A172 (cell line): ENCODE measurements at regions not wholly inside any gene's neighbourhood (a gene's known extent, or its start where the extent isn't known, plus 50 kb on each side); places are given as distances from the start of the nearest gene placed in this dataset.

ENCODE experiments used
- DNase-seq: peaks from one replicate; pipeline ENCODE4 v3.0.0-alpha.2; 2015; ENCODE audit warnings: low spot score

DNA sequence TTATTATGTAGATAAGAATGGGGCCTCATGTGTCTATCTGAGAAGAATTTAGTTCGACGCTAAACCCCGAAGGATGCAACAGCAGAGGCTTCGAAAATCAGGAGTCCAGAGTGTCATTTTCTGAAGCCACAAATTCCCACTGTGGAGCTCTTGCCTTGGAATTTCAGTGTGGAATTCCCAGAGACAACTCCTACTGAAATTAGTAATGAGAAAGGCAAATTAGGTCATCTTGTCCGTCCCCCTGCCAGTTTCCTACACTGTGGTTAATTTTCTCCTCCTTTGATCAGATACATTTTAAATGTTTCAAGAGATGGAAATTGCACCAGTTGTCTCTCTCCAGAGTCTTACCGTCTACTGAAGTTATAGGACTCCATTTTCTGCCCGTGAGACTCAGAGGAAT, 633.6 kb downstream of the BNC2 start:
- DNase-seq: no peak

DNA sequence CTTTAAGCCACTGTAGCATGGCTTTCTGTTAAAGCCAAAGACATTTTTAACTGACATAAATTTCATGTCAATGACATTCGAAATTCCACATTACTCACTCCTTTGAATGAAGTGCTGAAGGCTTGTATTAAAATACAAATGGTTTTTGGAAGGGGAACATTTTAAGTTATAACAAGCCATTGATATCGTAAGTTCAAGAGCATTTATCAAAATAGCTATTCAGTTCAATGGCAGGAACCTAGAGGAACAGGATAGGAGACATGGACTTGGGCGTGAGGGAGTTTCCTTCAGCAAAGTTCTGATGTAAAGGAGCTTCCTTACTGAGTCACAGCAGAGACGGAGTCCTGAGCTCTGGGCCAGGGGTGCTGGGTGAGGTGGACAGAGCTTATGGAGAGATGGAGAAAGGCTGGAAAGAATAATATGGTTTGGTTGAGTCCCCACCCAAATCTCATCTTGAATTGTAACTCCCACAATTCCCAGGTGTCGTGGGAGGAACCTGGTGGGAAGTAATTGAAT, 631.8 kb downstream of the BNC2 start:
- DNase-seq: no peak

DNA sequence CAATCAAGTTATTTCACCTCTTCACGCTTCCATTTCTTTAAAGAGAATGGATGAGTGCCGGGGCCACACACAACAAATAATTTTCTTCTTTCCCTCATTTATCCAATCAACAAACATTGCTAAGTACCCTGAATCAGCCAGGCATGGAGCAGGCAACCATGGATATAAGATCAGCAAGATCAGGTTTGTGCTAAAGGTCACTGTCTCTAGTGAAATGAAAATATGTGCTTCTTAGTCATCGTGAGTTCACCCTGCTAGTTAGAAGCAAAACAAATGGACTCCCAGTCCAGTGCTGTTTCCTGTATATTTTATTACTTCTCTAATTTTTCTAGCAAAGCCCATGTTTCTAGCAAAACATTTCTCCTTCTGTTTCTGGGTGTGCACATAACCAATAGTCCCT, 629.2 kb downstream of the BNC2 start:
- peak; percentile 25 for DNase-seq

DNA sequence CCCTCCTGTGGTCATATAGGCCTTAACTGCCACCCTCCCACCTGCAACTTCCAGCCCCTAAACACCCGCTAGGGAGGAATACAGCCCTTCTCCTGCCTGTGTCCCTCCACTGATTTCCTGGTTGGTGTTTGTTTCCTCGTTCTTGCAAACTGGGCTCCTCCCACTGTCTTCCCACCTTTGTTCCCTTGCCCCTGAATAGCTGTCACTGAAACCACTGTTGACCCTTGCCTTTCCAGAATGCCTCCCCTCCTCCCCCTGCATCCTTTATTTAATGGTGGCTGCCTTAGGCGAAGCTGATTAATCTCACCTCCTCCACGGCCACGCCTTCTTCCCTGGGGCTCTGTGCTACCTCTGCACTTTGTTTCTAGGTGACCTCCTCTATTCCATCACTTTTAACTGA, 626.7 kb downstream of the BNC2 start:
- no peak for DNase-seq

DNA sequence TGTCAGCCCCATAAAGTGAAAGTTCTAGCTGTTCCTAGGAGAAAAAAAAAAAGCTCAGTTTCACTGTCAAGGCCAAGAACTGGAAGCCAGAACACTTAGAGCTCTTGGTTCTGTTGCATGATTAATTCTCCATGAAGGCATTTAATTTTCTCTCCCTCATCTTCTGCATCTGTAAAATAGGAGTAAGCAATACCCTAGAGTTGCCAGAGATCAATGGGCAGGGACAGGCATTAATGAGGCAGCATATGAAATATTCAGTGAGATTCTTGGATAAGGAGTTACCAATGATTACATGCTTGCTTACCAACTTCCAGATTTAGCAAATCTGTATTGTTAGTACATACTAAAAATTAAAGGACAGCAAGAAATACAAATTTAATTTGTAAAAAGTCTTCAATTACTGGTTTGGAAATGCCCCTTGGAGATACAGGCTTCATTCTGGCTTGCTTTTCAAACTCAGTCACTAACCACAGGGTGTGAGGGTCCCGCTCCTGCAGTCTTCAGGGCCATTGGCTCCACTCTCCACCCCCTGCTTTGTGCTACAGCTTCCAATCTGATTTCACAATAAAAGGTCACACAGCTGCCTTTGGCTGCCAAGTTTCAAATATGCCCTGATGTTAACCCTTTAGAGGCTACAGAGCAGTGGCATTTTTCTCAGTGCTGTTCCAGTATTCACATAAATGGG, 624.6 kb downstream of the BNC2 start:
- no peak for DNase-seq

DNA sequence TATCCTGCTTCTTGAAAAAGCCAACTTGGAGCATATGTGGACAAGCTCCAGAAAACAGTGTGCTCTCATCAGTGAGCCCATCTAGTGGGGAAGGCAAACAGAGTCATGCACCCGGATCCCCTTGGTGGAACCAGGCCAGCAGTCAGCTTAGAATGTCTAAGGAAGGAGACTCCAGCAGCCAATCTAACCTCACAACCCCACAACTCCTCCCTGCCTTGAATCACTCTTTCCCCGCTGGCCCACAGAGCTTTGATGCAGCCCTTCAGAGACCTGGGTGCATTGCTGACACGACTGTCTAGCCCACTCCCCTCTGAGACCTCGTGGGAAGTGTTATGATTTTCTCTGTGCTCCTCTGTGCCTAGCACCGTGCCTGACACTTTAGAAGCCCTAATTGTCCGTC, 623.7 kb downstream of the BNC2 start:
- DNase-seq: no peak

DNA sequence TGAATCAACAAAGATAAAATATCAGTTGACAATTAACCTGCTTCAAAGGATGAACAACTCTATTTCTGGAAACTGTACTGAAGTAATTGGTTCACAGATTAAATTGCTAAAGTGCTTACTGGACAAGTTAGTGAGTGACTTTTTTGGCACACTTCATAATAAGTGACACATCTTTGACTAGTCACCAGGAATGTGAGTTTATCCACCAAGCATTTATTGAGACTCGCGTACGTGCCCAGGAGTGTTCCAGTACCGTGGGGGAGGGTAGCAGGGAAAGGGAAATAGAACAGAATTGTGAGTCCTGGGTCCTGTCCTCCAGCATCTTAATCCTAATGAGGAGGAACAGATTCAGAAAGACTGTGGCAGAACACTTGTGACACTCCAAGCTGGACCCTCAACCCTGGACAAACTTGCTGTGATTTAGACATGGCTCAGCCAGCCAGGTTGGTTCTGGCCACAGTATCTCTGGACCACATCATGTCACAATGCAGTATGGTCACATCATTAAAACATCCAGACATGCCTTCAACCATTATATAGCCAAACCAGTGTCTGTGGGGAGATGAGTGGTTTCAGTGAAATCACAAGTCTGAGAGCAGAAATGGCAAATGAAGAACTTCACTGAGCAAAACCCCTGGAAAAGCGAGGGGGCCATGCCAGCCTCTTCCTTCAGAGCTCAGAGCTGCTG, 623.1 kb downstream of the BNC2 start:
- DNase-seq: peak; percentile 70

DNA sequence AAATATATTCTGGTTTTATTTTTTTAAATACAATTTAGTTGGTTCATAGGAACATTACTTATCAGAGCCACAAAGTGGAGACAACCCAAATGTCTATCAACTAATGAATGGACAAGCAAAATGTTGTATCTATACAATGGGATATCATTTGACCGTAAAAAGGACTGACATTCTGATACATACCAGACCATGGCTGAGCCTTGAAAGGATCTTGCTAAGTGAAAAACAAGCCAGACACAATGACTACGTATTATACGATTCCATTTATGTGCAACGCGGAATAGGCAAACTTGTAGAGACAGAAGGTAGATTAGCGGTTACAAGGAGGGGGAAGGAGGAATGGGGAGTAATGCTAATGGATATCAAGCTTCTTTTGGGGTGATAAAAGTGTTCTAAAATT, 621.6 kb downstream of the BNC2 start:
- DNase-seq: no peak

DNA sequence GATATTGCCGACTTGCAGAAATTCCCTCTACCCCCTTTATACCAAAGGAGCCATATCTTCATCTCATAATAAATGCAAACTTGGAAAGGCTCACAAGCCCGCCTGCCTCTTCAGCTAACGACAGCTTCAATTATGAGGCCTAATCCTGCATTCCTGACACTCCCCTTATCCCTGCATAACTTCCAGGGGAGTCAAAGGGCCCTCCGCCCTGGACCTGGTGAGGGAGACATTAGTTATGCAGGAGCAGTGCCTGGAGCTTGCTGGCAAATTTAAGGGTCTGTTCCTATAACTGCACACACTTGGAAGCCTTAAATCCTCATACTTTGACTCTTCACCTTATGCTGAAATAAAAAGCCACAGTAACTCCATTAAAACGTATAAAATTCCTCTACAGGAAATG, 617.9 kb downstream of the BNC2 start:
- peak; percentile 17 for DNase-seq

DNA sequence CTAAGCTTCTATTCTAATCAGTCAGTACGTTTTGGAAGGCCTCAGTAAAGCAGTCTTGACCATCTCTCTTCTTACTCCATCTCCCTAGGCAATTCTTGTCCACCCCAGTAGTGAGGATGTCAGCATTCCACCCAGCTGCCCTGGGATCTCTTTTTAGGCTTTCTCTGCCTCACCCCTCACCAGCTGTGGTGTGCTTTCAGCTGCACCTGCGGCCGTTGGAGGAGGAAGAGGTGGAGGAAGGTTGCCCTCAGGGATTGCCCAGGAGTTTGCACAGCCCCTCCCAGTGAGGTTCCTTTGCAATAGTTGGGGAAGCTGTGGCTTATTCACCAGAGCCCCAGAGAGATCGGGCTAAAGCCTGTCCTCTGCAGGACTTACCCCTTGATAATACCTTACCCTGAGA, 615.8 kb downstream of the BNC2 start:
- DNase-seq: no peak

DNA sequence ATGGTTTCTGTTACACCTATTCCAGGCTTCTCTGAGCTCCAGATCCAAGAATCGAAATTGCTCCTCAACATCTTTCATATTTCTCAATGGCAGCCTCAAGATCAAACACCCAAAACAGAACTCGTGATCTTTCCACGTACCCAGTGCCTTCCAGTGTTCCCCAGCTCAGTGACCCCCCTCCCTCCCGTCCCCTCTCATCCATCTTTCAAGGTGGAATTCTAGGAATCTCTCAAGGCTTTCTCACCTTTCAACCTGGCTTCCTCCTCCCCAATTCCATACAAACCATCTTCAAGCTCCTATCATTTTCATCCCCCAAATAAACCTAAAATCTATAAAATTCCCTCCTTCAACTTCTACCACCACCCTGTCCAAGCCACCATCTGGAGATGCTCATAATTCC, 615.3 kb downstream of the BNC2 start:
- no peak for DNase-seq

DNA sequence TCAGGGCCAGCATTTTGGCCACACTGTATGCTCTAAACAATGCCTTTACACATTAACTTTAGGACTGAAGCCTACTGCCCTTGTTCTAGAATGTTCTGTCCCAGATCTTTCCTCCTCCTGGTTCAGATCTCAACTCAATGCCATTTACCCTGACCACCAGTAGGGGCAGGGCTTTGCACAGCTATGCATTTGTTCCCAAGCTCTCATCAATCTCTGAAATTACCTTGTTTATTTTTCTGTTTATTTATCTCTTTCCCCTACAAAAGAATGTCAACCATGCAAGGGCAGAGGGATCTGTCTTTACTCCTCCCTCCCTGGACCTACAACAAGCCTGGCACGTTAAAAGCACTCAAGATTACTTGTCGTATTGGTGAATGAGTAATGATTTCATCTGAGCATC, 612.9 kb downstream of the BNC2 start:
- DNase-seq: no peak

DNA sequence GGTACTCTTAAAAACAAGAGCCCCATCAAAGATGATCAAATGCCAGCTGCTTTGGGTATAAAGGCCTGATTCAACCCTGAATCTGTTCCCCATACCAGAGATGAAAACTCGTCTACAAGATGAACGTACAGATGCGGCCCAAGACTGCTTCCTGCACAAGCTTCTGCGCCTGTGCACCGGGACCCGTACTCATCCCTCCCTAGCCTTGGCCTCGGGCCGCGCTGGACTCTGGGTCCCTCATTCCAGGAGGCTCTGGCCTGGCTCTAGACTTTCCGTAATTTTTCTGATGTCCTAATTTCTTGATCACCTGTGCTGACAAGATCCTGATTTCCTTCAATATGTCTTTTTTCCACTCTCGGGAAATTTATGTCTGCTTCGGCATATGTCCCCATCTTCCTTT, 612.3 kb downstream of the BNC2 start:
- no peak for DNase-seq

DNA sequence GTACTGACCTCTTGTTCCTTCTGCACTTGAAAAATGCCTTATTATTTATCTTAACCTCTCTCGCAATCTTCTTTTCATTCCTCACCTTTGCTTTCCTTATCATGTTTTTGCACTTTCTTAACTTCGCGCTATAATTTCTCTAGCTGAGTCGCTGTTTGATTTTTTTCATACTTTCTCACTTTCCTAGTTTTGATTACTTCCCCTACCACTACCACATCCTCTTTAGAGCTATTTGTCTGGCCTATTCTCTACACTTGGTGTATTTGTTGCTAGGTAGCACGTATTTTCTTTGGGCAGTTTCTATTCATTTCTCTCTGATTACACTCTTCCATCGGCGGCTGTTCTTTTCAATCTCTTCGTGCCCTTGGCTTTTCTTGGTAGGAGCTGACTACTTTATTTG, 611.8 kb downstream of the BNC2 start:
- DNase-seq: no peak

DNA sequence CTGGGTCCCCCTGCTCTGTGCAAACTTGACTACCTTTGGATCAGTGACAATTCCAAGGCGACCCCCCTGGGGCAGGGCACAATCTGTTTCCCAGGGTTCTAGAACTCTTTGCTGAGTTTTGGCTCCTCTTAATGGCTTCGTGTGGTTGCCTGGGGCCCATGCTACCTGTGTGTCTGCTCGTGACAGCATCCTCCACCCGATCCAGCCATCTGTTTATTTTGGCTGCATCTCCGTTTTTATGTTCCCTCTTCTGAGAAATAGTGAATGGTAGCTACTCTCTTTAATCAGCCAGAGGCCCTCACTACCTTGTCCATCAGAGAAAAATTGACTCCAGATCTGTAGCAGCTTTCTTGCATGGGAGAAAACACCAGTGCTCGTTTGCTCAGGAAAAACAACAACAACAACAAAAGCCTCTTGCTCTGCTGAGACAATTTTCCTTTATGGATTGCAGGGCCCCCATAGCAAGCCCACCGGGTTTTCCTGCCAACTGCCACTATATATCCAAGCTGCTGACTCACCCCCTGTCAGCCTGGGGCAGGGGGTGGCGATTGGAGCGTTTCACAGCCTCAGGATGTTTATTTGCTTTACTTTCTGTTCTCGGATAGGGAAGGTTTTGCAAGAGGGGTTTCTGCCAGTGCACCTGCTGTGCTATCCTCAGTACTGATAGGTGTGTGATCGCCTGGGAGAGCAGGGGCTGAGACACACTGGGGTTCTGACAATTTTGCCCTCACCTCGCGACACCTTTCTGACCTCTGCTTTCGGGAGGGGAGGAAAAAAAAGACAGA, 607.8 kb downstream of the BNC2 start:
- peak; percentile 37 for DNase-seq

DNA sequence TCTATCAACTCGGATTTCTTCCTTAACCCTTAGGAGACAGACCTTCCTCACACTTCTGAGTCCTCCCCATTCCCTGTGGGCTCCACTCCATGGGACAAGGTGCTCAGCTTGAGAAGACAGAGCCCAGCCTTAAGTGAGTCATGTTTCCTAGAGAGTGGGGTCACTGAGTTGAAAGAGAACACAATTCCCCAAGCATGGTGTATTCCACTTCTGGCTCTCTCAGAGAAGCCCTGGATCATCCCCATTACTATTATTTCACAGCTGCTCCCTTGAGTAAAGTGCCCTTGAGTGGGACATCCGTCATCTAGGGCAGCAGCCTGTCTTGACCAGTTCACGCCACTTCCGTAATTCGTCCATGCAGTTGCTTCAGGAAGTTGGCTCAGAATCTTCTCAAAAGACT, 604.8 kb downstream of the BNC2 start:
- DNase-seq: no peak

DNA sequence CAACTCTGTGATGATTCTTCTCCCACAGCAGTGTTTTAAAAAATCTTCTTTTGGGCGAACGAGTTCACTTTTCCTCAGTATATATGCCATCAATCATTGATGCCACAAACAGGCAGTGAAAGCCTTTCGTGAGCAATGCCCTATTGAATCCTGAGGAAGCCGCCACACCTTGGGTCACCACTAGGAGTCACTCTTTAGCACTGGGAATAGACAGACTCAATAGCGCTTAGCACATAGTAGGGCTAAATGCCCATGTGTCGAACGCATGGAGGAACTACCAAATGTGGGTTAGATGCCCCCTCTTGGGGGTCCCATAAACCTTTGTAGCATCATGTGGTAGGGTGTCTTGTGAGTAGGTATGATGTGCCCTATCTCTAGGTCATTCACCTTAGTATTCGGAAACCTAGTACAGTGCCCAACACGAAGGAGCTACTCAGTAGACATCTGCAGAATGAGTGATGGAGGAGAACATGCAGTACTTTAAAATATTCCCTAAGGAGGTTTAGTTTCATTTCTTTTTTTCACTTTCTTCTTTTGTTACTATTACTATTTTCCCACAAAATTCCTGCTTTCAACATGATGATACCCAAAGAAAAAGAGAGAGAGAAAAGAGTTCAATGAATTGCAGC, 603.7 kb downstream of the BNC2 start:
- no peak for DNase-seq

DNA sequence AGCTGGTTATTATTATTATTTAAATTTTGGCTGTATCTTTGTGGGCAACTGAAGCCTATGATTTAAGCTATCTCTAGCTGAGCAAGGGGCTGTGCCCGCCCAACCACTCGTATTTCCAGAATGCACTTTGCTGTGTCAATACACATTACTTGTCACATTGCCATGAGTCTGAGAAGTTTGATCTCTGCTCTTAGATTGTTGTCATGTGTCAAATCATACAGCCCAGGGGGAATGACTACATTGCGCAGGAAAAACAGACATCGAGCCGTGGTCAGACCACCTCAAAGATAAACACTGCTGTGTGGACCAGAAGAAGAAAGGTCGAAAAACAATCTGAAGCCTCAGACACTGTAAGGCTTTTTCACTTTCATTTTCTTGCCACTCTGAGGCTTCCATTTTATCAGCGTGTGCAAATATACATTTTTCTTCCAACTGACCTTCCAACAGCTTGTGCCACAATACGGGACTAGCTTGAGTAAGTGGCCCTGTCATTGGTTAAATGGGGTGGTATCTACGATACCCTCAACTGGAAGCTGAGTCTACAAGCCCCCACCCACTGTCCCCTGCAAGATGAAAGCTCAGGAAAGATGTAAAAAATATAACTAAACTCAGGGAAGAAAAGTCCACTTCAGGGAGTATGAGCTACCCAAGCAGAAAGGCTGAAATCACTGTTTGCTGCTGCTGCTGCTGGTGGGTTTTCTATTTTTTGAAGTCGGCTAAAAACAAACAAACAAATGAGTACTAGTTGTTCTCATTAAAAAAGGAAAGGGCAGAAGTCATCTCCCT, 603.0 kb downstream of the BNC2 start:
- DNase-seq: no peak

DNA sequence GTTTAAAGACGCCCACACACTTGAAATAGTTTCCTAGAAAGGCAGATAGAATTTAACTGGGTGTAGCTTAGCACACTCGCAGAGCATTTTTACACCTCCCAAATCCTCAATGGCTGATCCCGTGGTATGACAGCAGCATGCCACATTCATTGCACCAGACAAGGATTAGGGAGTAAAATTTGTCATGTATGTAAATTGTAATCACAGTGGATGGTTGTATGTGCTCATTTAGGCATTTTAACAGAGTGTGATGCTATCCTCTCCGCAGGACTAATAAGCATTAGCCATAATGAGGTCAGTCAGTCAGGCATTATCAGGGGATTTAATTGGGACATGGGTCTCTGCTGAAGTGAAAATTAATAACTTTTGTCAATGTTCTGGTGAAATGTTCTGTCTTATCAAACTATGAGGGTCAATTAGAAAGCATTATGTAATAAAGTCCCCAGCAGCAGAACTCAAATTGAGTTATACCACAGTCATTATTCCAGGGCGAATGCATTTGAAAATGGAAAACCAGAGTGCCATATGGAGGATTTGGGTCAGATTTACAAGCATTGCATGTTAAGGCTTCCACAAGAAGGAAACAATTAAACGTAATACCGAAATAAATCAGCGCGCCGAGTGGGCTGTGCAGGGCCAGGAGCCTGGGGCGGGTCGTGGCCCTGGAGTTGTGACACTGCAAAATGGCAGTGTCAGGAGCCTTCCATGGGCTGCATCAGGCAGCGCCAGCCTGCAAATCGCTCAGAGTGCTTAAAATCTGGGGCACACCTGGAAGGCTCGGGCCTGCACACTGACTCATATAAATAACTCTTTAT, 602.2 kb downstream of the BNC2 start:
- DNase-seq: no peak

DNA sequence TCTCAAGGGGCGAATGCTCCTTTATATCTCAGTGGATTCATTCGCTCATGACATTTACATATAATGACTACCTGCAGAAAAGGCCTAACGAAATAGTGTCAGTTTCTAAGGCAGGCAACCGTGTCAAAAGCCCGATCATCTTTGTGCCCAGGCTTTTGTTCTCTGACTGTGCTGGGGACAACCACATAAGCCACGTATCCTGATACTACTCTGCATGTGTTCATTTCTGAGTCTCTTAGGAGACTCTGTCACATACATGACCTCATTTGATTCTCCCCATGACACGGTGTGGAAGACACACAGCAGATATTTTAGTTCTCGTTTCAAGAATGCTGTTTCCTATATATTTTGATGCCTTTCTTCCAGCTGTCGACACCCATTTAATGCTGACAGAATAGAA, 598.5 kb downstream of the BNC2 start:
- DNase-seq: no peak

DNA sequence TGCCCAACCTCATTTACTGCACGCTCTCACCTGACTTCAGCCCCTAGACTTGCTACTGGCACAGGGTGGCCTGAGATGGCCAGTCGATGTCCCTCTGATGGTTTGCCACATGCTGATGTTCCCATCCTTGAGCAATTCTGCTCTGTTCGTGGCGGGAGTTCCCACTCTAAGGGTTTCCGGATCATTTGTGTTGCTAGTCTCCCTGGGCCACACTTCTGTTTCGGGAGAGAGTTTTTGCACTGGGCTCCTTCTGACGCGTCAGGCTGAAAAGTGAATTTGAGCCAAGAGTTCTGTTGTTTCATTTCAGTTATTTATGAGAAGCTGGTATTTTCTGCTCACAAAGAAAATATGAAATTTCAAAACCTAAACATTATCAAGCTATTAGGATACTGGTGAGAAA, 597.7 kb downstream of the BNC2 start:
- no peak for DNase-seq
